ENCODE measurements at regions not wholly inside any gene's neighbourhood (a gene's known extent, or its start where the extent isn't known, plus 50 kb on each side); places are given as distances from the start of the nearest gene placed in this dataset.

DNA sequence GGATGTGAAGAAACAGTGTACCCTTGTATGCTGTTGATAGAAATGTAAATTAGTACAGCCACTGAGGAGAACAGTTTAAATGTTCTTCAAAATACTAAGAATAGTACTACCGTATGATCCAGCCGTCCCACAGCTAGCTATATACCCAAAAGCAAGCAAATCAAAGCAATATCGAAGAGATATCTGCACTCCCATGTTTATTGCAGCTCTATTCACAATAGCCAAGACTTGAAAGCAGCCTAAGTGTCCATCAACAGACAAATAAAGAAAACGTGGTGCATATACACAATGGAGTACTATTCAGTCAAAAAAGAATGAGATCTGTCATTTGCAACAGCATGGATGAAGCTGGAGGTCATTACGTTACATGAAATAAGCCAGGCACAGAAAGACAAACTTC lies 88.5 kb upstream of the SLC38A4 start:
- no peak for DNase-seq

DNA sequence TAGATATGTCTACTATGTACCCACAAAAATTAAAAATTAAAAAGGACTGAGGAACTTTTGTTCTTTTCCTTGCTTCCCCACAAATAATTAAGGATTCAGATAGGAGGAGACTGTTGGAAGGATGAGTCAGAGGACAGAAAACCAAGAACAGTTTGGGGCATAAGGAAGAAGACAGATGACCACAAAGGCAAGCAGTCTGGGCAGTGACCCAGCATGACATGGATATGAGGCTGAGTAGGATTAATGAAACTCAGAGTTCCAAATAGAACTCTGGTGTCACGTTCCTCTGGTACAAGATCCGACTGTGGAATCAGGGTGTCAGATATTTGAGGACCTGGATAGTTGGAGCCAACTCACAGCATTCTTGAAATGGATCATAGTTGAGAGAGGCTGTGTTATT lies 89.3 kb upstream of the SLC38A4 start:
- DNase-seq: no peak

DNA sequence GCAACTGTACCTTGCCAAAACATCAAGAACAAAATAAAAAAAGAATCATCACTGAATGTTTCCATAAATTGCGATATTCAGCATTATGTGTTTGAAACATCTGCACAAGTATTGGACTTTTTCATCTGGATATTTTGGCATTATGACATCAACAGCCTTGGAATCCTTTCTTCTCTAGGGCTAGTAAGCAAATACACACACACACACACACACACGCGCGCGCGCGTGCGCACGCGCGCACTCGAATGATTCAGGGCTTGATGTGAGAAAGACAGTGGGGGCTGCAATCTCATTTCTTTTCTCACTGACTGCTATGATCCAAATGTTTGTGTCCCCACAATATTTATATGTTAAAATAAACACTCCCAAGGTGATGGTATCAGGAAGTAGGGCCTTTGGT lies 90.0 kb upstream of the SLC38A4 start:
- no peak for DNase-seq

DNA sequence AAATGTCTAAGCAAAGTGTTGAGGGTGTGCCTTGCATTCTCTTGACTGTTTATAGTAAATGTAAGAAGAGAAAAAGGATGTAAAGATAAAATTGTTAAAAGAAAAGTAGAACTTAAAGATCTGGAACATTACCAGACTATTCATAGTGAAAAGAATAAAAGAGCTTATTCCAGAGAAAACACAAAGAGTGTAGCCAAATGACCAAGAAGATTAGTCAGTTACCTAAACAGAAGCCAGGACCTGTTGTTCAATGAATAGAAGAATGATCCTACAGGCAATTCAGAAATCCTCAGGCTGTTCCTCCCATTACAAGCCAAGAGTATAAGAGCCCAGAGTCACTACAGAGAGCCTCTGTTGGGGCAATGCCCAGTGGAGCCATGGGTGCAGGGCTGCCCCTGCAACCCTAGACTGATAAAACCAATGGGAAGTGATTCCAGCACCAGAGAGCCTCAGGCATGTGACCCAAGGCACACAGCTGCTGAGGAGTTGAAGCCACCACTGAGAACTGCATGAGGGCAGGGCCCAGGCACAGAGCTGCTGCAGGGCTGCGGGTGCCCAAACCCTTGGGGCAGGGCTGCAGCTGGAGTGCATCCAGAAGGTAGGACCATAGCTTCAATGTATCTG lies 91.1 kb upstream of the SLC38A4 start:
- no peak for DNase-seq

DNA sequence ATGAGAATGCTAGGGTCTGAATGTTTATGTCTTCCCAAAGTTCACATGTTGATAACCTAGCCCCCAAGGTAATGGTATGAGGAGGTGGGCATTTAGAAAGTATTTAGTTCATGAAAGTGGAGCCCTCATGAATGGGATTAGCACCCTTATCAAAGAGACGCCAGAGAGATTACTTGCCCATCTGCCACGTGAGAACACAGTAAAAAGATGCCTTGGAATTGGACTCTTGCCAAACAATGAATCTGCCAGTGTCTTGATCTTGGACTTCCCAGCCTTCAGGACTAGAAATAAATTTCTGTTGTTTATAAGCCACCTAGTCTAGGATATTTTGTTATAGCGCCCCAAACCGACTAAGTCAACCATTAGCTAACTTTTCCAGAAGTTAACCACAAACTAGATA lies 92.0 kb upstream of the SLC38A4 start:
- no peak for DNase-seq

DNA sequence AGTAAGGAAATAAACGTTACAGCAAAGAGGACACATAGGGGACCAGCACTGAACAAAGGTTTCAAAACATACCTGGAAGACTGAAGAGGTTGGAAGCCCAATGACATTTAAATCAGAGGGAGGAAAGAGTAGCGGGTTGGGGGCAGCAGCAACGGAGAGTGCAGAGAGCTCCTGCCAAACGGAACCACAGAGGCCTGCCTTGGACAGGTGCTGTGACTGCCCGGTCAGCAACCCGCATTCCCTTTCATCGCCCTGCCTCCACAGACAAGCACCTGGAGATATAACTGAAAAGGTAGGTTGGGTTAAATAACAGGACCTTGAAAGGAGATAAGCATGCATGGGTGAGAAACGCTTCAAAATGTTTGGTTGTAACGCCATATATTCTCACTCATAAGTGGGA lies 92.8 kb upstream of the SLC38A4 start:
- DNase-seq: no peak

DNA sequence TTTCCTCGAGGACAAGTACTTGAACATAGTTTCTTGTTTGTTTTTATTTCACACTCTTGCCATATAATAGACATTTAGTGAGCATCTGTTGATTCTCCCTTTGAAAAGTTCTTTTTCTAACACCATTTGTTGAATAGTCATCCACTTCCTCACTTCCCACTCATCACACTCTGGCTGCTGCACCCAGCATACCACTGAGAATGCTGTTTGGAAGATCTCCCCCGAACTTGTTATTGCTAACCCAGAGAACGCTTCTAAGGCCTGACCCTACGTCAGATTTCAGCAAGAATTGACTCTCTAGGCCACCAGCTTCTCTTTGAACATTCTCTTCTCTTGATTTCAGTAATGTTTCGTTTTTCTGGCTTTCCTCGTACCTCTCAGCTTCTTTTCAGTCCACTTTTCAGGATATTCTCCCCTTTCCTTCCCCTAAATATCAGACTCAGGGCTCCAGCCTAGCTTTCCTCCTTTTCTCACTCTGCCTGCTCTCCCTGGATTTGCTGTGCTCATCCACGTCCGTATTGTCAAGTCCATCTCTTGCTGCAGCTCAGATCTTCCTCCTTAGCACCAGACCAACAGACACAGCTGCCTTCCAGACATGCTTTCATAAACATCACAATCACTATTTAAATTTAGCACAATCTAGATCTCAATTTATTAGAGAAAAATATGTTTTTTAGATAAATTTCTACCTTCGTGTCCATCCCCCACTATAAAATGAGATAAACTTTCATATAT lies 94.0 kb upstream of the SLC38A4 start:
- DNase-seq: no peak

DNA sequence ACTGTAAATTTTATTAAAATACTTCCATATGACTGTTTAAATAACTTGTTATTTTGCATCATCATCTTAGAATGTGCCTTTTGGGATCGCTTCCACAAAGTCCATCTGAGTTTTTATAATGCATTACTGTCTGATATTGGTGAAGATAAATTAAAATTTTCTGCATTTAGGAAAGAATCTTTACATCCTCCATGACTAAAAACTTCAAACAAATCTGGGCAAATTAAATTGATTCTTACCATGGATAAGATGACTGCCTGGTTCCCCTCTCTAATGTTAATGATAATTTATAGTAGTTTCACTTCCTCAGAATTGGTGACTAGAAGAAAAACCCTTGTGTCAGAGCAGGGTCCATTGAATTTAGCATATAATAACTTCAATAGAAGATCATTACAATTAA lies 94.7 kb upstream of the SLC38A4 start:
- no peak for DNase-seq

DNA sequence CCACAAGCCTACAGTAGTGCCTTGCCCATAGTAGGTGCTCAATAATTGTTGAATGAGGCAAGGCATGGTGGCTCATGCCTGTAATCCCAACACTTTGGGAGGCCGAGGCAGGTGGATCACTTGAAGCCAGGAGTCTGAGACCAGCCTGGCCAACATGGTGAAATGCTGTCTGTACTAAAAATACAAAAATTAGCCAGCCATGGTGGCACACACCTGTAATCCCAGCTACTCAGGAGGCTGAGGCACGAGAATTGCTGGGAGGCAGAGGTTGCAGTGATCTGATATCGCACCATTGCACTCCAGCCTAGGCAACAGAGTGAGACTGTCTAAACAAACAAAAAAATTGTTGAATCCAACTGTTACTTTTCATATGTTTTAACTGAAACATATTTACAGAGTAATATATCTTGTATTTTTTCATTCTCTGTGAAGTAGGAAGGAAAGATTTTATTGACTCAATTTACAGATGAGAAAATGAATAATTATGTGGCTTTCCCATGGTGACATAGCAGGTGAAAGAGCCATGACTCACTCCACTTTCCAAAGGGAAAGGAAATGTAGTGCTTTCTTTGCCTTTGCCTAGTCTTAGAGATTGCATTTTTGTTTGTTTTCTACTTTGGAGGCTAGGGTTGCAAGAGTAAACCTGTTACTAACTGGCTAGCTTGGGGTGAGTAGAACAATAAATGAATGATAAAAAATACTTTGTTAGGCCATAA lies 95.4 kb upstream of the SLC38A4 start:
- DNase-seq: no peak

DNA sequence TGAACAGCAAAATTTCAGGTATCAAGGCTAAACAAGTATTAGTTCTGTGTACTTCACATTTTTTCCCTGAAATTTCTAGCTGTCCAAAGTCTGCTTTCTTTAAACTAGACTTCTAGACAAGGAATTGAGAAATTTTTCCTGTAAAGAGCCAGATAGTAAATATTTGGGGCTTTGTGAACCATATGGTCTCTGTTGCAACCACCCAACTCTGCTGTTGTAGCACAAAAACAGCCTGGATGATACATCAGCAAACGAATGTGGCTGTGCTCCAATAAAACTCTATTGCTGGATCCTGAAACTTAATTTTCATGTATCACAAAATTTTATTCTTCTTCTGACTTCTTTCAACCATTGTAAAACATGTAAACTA lies 96.0 kb upstream of the SLC38A4 start:
- DNase-seq: no peak

DNA sequence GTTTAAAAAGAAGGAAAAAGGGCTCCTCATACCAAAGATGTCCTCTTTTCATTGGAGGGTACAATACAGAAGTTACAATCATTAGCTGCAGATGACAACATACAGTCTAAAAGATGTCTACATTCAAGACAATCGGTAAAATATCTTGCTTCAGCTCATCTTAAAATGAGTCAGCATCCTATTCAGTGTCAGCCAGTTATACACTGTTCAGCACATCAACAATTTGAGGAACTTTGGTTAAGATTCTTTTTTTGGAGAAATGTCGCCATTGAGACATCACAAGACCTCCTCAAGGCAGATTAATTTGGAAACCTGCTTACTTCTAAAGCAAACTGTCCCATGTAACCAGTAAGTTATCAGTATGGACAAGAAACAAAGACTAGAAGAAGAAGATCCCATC lies 100.7 kb upstream of the SLC38A4 start:
- DNase-seq: no peak

DNA sequence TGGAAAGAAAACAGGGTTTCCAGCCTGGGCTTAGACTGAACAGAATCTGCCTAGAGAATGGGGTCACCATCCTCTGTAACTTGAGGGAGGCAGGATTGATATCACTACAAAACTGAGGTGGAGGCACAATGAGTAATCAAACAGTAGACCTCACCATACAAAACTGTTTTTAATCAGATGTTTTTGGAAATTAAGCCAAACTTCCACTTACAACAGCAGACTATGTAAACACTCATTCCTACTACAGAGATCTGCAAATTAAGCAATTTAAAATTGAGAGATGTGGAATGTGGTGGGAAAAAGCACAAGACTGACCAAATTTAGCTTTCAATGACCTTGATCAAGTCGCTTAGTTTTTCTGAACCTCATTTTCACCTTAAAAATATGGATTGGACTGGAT lies 104.3 kb upstream of the SLC38A4 start:
- no peak for DNase-seq

DNA sequence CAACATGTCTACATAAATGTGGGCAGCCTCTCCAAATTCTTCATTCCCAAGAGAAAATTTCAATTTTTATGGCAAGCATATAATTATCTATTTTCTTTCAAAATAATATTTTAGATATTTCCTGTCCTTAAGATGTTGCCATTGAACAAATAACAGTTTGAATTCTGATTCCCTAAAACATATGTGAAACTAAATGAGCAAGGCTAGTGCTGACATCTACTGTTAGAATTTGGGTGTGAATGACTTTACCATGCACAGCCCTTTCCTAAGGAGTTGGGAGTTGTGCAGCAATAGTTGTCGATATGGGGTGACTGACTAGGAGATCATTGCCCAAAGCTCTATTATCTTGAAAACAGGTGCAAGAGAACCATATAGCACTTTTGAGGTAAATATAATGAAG lies 108.2 kb upstream of the SLC38A4 start:
- DNase-seq: no peak

DNA sequence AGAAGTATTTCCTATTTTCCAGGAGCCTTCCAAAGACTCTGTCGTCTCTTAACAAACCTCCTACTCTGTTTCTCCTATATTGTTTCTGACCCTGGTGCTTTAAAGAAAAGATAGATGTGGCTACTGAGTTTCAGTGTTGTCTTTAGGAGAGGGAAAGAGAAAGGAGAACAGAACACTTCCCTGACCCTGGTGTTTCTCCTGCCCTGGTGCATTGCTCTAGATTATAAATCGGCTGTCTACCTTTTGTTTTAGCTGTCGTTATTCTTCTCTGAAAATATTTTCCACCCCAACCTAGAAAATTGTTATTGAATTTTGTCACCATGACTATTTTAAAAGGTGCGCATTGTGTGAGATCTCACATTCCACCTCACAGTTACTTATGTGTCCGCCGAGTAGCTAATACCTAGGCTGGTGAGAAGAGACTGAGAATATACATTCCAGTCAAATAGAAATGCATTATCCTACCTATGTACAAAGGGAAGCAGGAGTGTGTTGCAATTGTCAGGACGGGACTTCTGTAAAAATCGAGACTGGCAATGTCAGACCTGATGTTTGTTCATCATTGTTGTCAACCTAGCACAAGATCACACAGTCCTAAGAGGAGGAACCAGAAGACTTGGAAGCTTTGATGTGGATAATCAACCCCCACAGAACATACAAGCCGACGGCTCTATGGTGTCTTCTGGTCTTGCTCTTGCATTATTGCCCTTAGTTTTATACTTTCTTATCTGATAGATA lies 108.7 kb upstream of the SLC38A4 start:
- no peak for DNase-seq

DNA sequence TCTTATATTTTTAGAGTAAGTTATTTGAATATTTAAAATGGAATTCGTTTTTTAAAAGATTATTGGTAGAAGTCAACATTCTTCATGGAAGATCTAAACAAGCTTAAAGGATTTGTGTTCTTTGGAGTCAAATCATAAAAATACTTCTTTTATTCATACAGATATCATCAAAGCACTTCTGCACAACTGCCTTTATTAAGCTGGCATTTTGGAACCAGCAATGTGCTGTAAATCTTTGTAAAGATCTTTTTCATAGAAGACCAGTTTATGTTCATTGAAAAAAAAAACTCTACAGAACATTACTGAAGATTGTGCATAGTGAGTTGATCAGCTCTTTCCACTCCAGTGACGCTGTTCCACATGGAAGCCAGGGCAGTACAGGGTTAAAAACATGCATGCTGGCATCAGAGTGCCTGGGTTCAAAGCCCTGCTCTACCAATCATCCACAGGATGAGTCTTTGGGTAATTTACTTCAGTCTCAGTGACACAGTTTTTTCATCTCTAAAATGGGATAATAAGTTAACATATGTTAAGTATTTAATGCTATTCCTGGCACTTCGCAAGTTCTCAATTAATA lies 109.6 kb upstream of the SLC38A4 start:
- DNase-seq: no peak

DNA sequence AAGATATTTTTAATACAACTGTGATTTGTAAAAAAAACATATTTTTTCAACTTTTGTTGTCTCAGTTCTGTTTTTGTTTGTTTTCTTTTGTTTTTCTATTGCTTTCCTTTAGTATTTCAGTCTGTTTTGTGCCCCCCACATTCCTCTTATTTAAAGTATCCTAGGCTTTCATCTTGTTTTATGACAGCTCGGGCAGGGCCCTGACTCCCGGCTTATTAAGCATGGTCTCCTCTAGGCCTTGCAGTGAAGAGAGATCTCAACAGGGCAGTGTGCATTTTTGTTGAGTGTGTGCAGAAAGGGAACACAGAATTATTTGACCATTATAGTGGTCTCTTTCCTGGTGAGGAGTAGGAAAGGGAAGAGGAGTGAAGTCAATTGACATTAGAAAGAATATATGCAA lies 110.2 kb upstream of the SLC38A4 start:
- no peak for DNase-seq

DNA sequence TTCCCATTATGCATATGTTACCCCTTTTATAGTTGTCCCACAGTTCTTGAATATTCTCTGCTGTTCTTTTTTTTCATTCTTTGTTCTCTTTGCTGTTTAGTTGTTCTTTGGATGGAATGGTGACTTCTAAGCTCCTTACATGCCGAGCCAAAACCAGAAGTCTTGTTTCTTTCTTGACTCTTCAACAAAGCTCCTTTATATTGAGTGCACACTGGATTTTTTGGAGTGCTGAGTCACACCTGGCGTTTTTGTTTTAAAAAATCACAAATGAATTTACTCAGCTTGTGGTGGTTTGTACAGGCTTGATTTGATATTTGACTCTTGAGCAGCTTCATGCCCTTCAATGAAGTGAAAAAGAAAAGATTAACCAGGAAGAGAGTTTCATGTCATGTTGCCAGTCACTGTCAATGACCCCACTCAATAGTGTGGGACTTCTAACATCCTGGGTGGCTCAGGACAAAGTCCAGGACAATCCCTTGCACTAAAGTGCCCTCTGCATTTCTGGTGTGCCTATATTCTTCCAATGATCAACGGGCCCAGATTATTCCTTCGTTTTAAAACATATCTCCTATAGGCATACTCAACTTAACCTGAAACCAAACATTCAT lies 112.4 kb upstream of the SLC38A4 start:
- no peak for DNase-seq

DNA sequence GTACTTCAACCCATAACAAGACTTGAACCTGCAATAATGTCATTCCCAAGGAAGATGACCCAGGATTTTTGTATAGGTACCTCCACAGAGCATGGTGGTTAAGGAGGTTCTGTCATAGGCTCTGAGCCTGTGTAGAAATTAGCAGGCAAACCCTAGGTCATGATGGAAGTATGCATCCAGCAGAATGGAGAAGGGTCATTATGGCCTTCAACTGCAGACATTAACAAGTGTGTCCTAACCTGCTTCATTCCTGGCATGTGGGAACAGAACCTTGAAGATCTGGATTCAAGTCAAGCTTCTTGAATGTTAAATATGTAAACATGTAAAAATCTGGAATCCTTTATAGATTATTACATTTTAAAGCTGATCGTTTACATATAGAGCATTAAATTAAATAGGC lies 116.2 kb upstream of the SLC38A4 start:
- DNase-seq: no peak

DNA sequence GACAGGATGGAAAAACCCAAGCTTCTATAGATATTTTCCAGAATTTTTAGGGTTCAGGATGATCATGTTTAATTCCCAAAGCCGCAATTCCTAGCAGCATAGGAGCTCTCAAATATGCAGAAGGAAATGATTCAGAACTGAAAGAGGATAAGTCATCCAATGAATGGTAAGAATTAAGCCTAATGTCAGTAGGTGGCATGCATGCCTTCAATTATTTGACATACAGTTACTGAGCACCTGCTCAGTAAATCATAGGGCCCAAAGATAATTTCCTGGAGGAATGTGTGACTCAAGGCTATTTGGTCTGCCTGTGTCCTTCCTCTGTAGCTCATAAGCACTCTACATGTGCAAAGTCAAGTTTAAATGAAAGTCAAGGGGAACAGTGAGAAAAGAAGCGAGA lies 116.8 kb upstream of the SLC38A4 start:
- no peak for DNase-seq

DNA sequence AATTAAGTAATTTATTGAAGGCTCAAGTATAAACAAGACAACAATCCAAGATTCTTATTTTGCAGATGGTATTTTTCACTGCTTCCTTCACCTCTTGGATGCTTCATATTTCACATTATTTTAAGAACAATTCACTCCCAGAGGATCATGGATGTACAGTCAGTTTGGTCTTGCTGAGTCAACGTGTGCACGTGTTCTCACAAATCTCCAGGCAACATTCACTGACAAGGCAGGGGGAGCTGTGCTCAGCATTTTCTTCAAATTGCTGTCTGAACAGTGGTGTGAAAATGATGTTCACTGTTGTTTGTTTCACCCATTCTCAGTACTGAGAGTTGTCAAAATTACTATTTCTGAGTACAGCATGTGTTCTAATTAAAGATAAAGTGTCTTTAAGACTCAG lies 118.3 kb upstream of the SLC38A4 start:
- DNase-seq: no peak

DNA sequence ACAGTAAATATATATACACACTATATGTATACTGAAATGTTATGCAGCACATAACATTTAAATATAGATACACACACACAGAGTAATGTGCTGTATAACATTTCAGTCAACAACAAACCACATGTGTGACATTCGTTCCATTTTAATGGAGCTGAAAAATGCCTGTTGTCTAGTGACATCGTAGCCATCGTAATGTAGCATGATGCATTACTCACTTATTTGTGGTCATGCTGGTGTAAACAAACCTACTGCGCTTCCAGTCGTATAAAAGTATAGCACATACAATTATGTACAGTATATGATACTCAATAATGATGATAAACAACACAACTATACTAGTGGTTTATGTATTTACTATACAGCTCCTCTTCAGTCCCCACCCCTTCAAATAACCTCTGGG lies 119.0 kb upstream of the SLC38A4 start:
- DNase-seq: no peak

DNA sequence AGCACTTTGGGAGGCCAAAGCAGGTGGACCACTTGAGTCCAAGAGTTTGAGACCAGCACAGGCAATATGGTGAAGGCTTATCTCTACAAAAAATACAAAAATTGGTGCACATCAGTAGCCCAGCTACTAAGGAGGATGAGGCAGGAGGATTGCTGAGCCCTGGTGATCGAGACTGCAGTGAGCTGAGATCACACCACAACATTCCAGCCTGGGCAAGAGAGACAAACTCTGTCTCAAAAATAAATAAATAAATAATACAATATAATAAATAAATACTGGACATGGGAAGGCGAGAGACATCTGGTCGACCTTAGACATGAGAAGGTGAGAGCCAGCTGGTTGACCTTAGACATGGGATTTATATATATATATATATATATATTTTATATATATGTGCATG lies 119.8 kb upstream of the SLC38A4 start:
- DNase-seq: no peak

DNA sequence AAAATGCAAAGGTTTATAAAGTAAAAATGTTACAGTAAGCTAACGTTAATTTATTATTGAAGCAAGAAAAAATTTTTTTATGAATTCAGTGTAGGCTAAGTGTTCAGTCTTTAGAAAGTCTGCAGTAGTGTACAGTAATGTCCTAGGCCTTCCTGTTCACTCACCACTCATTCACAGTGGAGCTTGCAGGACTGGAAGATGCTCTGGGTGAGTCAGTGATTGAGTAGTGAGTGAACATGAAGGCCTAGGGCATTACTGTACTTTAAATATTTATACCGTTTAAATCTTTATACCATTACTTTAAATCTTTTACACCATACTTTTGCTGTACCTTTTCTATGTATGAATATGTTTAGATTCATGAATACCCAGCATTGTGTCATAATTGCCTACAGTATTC lies 120.3 kb upstream of the SLC38A4 start:
- no peak for DNase-seq

Data from stimulated activated CD8-positive, alpha-beta memory T cell treated with anti-CD3 and anti-CD28 coated beads, Interleukin-4, amount 100 ng/mL, for 48 hours (primary cell).